Uterus (tissue), 3 donors: ENCODE measurements at regions not wholly inside any gene's neighbourhood (a gene's known extent, or its start where the extent isn't known, plus 50 kb on each side); places are given as distances from the start of the nearest gene placed in this dataset.

Source experiments
- DNase-seq, 2 donors: peaks; one replicate each; pipeline ENCODE4 v3.0.0-alpha.2; 2019 to 2020
- H3K27ac ChIP-seq, 2 donors: fragments of 200-600 bp; sonication (generic); 1 replicate in 1 of 2; 2 replicates in 1 of 2; pipeline ENCODE4 v1.5.1; 2016 to 2018
- H3K27me3 ChIP-seq, 2 donors: fragments of 200-600 bp; sonication (generic); one replicate each; pipeline ENCODE4 v1.5.1; 2018 to 2019; ENCODE audit warnings: control low read depth in 1 of 2
- H3K36me3 ChIP-seq, 2 donors: fragments of 200-600 bp; sonication (generic); one replicate each; pipeline ENCODE4 v1.5.1; 2019; ENCODE audit warnings: control low read depth in 1 of 2
- H3K4me1 ChIP-seq, 2 donors: fragments of 200-600 bp; sonication (generic); one replicate each; pipeline ENCODE4 v1.5.1; 2018 to 2019; ENCODE audit warnings: control low read depth in 1 of 2
- H3K4me3 ChIP-seq, 2 donors: fragments of 200-600 bp; sonication (generic); 1 replicate in 1 of 2; 2 replicates in 1 of 2; pipeline ENCODE4 v1.5.1; 2018 to 2019; ENCODE audit warnings: mild to moderate bottlenecking in 1 of 2
- H3K9me3 ChIP-seq, 2 donors: fragments of 200-600 bp; sonication (generic); one replicate each; pipeline ENCODE4 v1.5.1; 2019; ENCODE audit warnings: control low read depth in 1 of 2
- POLR2A ChIP-seq, 2 donors: fragments of 450-650 bp; IDR thresholded peaks; one replicate each; pipeline ENCODE4 v1.6.1; 2016; ENCODE audit warnings: antibody characterized with exemption in 2 of 2, mild to moderate bottlenecking in 1 of 2, moderate library complexity in 1 of 2
- intact Hi-C: fragments of 100-400 bp; cut with DNase I; formaldehyde crosslinking; loops from one replicate; pipeline ENCODE4 v1.15.1; 2023; ENCODE audit warnings: low total_unique reads
- TF ChIP-seq, protein P1 (sequence below), 4 experiments: fragments of 200-600 bp in 2 of 4; fragments of 450-650 bp in 2 of 4; sonication (generic) in 2 of 4; IDR thresholded peaks; one replicate each; pipeline ENCODE4 v1.5.1; 2016 to 2019; ENCODE audit warnings: antibody characterized with exemption in 4 of 4, mild to moderate bottlenecking in 2 of 4, moderate library complexity in 1 of 4
- donor health status: DM: yes; HTN: yes; CAD: no.

DNA sequence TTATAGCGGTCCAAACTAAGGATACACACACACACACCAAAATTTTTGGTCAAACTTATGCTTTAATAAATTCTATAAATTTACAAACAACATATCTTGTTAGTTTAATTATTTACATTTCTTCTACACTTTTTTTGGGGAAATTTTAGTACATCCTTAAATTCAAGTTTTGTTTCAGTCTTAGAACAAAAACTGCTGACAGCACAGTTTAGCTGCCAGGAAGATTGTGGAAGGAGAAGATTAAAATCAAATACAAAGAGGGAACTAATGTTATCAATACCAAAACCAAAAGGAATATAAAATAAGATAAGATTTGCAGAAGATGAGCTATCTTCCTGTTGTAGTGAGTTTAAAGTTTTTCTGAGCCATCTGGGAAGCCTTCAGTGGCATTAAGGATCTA is 368.8 kb downstream of the AASDHPPT start:
- no peak for TF ChIP-seq POLR2A (IDR thresholded peaks at IDR 0.05)
- TF ChIP-seq, protein P1, sequence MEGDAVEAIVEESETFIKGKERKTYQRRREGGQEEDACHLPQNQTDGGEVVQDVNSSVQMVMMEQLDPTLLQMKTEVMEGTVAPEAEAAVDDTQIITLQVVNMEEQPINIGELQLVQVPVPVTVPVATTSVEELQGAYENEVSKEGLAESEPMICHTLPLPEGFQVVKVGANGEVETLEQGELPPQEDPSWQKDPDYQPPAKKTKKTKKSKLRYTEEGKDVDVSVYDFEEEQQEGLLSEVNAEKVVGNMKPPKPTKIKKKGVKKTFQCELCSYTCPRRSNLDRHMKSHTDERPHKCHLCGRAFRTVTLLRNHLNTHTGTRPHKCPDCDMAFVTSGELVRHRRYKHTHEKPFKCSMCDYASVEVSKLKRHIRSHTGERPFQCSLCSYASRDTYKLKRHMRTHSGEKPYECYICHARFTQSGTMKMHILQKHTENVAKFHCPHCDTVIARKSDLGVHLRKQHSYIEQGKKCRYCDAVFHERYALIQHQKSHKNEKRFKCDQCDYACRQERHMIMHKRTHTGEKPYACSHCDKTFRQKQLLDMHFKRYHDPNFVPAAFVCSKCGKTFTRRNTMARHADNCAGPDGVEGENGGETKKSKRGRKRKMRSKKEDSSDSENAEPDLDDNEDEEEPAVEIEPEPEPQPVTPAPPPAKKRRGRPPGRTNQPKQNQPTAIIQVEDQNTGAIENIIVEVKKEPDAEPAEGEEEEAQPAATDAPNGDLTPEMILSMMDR (IDR thresholded peaks at IDR 0.05): no peak
- H3K4me3 ChIP-seq: no peak overlapping the region
- H3K36me3 ChIP-seq: no peaks in the 10 kb centered on the region
- no peaks in the 10 kb centered on the region for H3K27me3 ChIP-seq
- H3K4me1 ChIP-seq: no peaks in the 10 kb centered on the region
- DNase-seq: no peak
- no peaks in the 10 kb centered on the region for H3K9me3 ChIP-seq
- intact Hi-C loops: no loop called here
- peak overlapping the region in 1 of 2 donors; percentile 47 for H3K27ac ChIP-seq

DNA sequence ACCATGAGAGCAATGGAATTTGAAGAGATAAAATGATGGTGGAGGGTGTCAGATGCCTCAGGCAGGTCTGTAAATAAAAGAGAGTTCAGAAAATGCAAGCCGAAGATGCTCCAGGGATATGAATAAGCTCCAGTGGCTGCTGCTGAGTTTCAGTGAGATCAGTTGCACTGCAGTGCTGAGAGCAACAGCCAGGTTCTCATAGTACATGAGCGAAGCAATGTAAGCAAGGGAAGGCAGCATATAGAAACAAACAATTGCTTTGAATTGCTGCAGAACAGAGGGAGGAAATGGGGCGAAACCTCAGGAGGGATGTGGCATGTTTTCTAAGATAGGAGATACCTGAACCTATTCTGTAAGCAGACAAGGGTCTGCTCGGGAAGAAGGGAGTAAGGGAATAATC is 369.5 kb downstream of the AASDHPPT start:
- no peaks in the 10 kb centered on the region for H3K4me1 ChIP-seq
- intact Hi-C loops: no loop called here
- H3K36me3 ChIP-seq: no peaks in the 10 kb centered on the region
- DNase-seq: no peak
- peak overlapping the region; percentile 23 to 47 for H3K27ac ChIP-seq
- TF ChIP-seq, protein P1 (IDR thresholded peaks at IDR 0.05): no peak
- TF ChIP-seq POLR2A (IDR thresholded peaks at IDR 0.05): no peak
- no peaks in the 10 kb centered on the region for H3K27me3 ChIP-seq
- H3K4me3 ChIP-seq: no peak overlapping the region
- H3K9me3 ChIP-seq: no peaks in the 10 kb centered on the region

DNA sequence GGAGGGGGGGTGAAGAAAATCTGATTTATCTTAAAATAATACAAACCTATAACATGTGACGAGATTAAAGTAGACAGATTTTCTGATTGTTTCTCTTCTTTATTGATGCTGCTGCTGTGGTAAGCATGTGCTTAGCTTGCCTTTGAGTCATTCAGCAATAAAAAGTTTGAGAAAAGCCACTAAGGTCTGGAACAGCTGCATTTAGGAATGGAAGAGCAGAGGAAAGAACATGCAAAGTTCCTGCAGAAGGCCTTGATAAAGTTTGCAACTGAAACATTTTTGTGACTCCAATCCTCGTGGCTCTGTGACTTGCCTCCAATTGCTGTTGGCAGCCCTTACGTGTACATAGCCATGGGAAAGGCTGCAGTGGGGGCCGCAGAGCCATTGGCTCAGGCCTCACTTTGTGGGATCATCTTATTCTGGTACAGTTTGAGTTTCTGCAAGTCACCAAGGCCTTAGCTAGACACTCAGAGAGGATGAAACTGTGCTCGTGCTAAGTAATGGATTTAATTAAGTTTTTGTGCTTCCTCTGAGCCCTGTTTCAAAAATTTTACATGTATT is 370.2 kb downstream of the AASDHPPT start:
- intact Hi-C loops: no loop called here
- Histone ChIP-seq H3K36me3 (no peaks in the 10 kb centered on the region), H3K27me3 (no peaks in the 10 kb centered on the region), H3K9me3 (no peaks in the 10 kb centered on the region), H3K4me3 (no peak overlapping the region), H3K4me1 (no peaks in the 10 kb centered on the region), H3K27ac (peak overlapping the region in 1 of 2 donors; percentile 47)
- no peak for TF ChIP-seq POLR2A (IDR thresholded peaks at IDR 0.05)
- TF ChIP-seq, protein P1 (IDR thresholded peaks at IDR 0.05): no peak
- DNase-seq: no peak

DNA sequence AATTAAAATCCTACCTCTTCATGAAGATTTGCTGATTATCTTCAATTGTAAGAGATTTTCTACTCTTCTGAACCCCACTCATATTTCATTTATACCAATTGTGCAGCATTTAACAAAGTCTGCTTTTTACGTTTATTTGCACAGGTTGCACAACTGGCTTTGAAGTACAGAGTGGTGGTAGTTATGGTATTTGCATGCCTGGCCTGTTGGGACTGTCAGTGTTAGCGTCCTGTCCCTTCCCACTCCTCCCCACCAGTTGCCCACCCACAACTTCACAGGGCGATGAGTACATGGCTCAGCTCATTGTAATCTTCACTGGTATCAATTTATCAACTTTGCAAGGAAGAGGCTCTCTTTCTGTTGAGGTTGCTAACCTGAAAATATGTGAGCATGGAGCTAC is 372.3 kb downstream of the AASDHPPT start:
- H3K27me3 ChIP-seq: no peaks in the 10 kb centered on the region
- TF ChIP-seq, protein P1 (IDR thresholded peaks at IDR 0.05): no peak
- no peak for TF ChIP-seq POLR2A (IDR thresholded peaks at IDR 0.05)
- no peak for DNase-seq
- H3K36me3 ChIP-seq: no peaks in the 10 kb centered on the region
- intact Hi-C loops: no loop called here
- no peaks in the 10 kb centered on the region for H3K4me1 ChIP-seq
- H3K4me3 ChIP-seq: no peak overlapping the region
- no peaks in the 10 kb centered on the region for H3K9me3 ChIP-seq
- no peak overlapping the region for H3K27ac ChIP-seq

DNA sequence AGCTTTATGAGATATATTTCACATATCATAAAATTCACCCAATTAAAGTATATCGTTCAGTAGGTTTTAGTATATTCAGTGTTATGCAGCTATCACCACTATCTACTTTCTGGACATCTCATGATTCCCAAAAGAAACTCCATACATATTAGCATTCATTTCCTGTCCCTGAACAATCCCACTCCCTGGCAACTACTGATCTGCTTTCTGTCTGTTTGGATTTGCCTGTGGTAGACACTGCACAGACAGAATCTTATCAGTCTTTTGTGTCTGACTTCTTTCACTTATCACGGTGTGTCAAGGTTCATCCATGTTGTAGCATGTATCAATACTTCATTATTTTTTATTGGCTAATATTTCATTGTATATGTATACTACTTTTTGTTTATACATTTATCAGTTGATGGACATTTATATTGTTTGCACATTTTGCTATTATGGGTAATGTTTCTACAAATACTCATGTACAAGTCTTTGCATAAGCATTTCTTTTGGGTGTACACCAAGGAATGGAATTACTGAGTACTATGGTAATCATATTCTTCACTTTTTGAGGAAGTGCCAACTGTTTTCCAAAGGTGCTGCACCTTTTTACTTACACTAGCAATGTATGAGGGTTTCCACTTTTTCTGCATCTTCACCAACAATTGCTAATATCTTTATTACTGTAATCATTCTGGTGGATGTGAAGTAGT is 373.9 kb downstream of the AASDHPPT start:
- H3K36me3 ChIP-seq: no peaks in the 10 kb centered on the region
- no peak for DNase-seq
- H3K27me3 ChIP-seq: no peaks in the 10 kb centered on the region
- H3K9me3 ChIP-seq: no peaks in the 10 kb centered on the region
- TF ChIP-seq POLR2A (IDR thresholded peaks at IDR 0.05): no peak
- TF ChIP-seq, protein P1 (IDR thresholded peaks at IDR 0.05): no peak
- H3K4me1 ChIP-seq: no peaks in the 10 kb centered on the region
- H3K4me3 ChIP-seq: no peak overlapping the region
- intact Hi-C loops: no loop called here
- H3K27ac ChIP-seq: no peak overlapping the region
